Uterus (tissue), 2 donors: ENCODE measurements at regions not wholly inside any gene's neighbourhood (a gene's known extent, or its start where the extent isn't known, plus 50 kb on each side); places are given as distances from the start of the nearest gene placed in this dataset.
"Not testable (repeated sequence)": the region's sequence is repeated elsewhere in the genome, so short reads cannot be mapped to it uniquely, and the experiment has no call there.

Experiments
- CTCF ChIP-seq, 4 experiments: fragments of 200-600 bp in 2 of 4; fragments of 450-650 bp in 2 of 4; sonication (generic) in 2 of 4; IDR thresholded peaks; one replicate each; pipeline ENCODE4 v1.5.1; 2016 to 2019; ENCODE audit warnings: antibody characterized with exemption in 4 of 4, mild to moderate bottlenecking in 2 of 4, moderate library complexity in 1 of 4
- POLR2A ChIP-seq, 2 donors: fragments of 450-650 bp; IDR thresholded peaks; one replicate each; pipeline ENCODE4 v1.6.1; 2016; ENCODE audit warnings: antibody characterized with exemption in 2 of 2, mild to moderate bottlenecking in 1 of 2, moderate library complexity in 1 of 2

DNA sequence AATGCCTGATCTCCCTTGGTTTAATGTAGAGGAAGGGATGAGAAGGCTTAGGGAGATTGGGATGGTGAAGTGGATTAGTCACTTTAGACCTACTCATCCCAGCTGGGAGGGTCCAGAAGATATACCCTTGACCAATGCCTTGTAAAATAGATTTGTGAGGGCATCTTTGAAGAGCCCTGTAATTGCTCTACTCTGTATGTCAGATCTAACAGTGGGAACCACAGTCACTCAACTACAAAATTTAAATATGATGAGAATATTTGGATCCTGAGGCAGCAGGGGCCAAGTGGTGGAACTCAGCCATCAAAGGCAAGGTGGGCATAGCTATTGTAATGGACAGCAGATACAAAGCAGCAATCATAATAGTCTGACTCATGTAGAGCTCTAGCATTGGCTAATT is 1272.9 kb upstream of the CITED2 start:
- TF ChIP-seq POLR2A, CTCF (IDR thresholded peaks at IDR 0.05): not testable (repeated sequence)
